CD8-positive, alpha-beta memory T cell (primary cell): ENCODE measurements at regions not wholly inside any gene's neighbourhood (a gene's known extent, or its start where the extent isn't known, plus 50 kb on each side); places are given as distances from the start of the nearest gene placed in this dataset.
A peak's percentile ranks its signal among the peaks of the same experiment; 100 is the strongest.
"Not testable (repeated sequence)": the region's sequence is repeated elsewhere in the genome, so short reads cannot be mapped to it uniquely, and the experiment has no call there.

ENCODE experiments used
- CTCF ChIA-PET: fragments of 350-600 bp; sonication (Branson Sonifier 250); formaldehyde crosslinking; loops from one replicate; lab custom pipeline; 2021; ENCODE audit warnings: antibody characterized with exemption; lab: Charles Lee
- POLR2A ChIA-PET: fragments of 350-600 bp; sonication (Branson Sonifier 250); formaldehyde crosslinking; loops from one replicate; lab custom pipeline; 2021; ENCODE audit warnings: antibody characterized with exemption; lab: Charles Lee
- DNase-seq, 5 donors: peaks; one replicate each; pipeline versions ENCODE4 v3.0.0 to v3.0.0-alpha.2; 2020 to 2022; ENCODE audit warnings: mixed read lengths in 1 of 5
- H3K27ac ChIP-seq: one replicate; pipeline ENCODE4 v1.7.0; 2013; ENCODE audit warnings: low read depth, mild to moderate bottlenecking, low read length, moderate library complexity
- H3K27me3 ChIP-seq: 2 replicates; pipeline ENCODE4 v1.7.0; 2013; ENCODE audit warnings: low read length, mild to moderate bottlenecking; ENCODE audit not compliant: insufficient read depth, poor library complexity, severe bottlenecking
- H3K36me3 ChIP-seq: 2 replicates; pipeline ENCODE4 v1.7.0; 2013; ENCODE audit warnings: mild to moderate bottlenecking, low read length, moderate library complexity; ENCODE audit not compliant: insufficient read depth
- H3K4me1 ChIP-seq: 2 replicates; pipeline ENCODE4 v1.7.0; 2013; ENCODE audit warnings: mild to moderate bottlenecking, low read length, moderate library complexity; ENCODE audit not compliant: insufficient read depth
- H3K4me3 ChIP-seq: 2 replicates; pipeline ENCODE4 v1.7.0; 2013; ENCODE audit warnings: mild to moderate bottlenecking, low read length
- H3K9me3 ChIP-seq: 2 replicates; pipeline ENCODE4 v1.7.0; 2013; ENCODE audit warnings: mild to moderate bottlenecking, low read length
- H3K27ac Mint-ChIP-seq, 8 donors: one replicate each; pipeline ENCODE4 v1.8.0; 2020 to 2021; ENCODE audit warnings: mixed read lengths in 8 of 8, mild to moderate bottlenecking in 6 of 8, inconsistent platforms in 3 of 8, moderate library complexity in 3 of 8
- H3K27me3 Mint-ChIP-seq, 2 donors: one replicate each; pipeline ENCODE4 v1.8.0; 2020 to 2021; ENCODE audit warnings: mixed read lengths in 2 of 2, mild to moderate bottlenecking in 1 of 2, moderate library complexity in 1 of 2
- H3K36me3 Mint-ChIP-seq, 3 donors: one replicate each; pipeline ENCODE4 v1.8.0; 2020 to 2021; ENCODE audit warnings: mixed read lengths in 3 of 3, inconsistent platforms in 1 of 3, mild to moderate bottlenecking in 1 of 3
- H3K4me1 Mint-ChIP-seq, 3 donors: one replicate each; pipeline ENCODE4 v1.8.0; 2020 to 2021; ENCODE audit warnings: mixed read lengths in 3 of 3, inconsistent platforms in 1 of 3, mild to moderate bottlenecking in 1 of 3
- H3K4me3 Mint-ChIP-seq, 7 donors: one replicate each; pipeline ENCODE4 v1.8.0; 2020 to 2021; ENCODE audit warnings: mixed read lengths in 7 of 7, mild to moderate bottlenecking in 6 of 7, moderate library complexity in 4 of 7, inconsistent platforms in 2 of 7
- H3K9me3 Mint-ChIP-seq, 5 donors: one replicate each; pipeline ENCODE4 v1.8.0; 2020 to 2022; ENCODE audit warnings: mixed read lengths in 5 of 5, mild to moderate bottlenecking in 3 of 5, moderate library complexity in 2 of 5, inconsistent platforms in 1 of 5

DNA sequence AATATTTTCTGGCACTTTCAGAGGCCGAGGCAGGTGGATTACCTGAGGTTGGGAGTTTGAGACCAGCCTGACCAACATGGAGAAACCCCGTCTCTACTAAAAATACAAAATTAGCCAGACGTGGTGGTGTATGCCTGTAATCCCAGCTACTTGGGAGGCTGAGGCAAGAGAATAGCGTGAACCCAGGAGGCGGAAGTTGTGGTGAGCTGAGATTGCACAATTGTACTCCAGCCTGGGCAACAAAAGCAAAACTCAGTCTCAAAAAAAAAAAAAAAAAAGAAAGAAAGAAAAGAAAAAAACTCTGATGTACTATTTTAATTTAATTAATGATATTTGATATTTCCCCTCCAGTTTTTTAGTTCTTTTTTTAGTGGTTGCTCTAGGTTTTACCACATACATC is 588.1 kb upstream of the GHITM start:
- H3K4me3 ChIP-seq, POLR2A ChIA-PET, H3K36me3 Mint-ChIP-seq, H3K27ac Mint-ChIP-seq, DNase-seq, H3K36me3 ChIP-seq, CTCF ChIA-PET, H3K27me3 Mint-ChIP-seq, H3K9me3 ChIP-seq, H3K4me1 ChIP-seq, H3K4me3 Mint-ChIP-seq, H3K4me1 Mint-ChIP-seq, H3K27me3 ChIP-seq, H3K27ac ChIP-seq: not testable (repeated sequence)
- peaks cover 0 to 11% (median 6%) of the 10 kb centered on the region in 5 donors for H3K9me3 Mint-ChIP-seq

DNA sequence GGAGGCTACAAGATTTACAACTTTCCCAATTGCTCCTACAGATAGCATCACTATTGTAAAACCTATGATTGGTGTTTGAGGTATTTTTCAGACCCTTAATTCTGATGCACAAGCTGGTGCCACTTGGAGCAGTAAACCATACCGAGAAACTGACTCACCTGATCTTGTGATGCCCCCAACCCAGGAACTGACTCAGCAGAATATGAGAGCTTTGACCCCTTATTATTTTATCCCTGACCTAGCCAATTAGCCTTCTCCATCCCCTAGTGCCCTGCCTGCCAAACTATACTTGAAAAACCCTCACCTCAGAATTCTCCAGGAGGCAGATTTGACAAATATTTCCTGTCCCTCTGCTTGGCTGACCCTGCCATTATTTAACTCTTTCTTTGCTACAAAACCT is 585.9 kb upstream of the GHITM start:
- H3K27me3 Mint-ChIP-seq: no peaks in the 10 kb centered on the region
- Histone ChIP-seq H3K4me3 (no peak overlapping the region), H3K9me3 (no peaks in the 10 kb centered on the region), H3K27me3 (no peaks in the 10 kb centered on the region), H3K27ac (no peak overlapping the region), H3K36me3 (no peaks in the 10 kb centered on the region), H3K4me1 (no peaks in the 10 kb centered on the region)
- no peak overlapping the region for H3K27ac Mint-ChIP-seq
- CTCF ChIA-PET: no interaction called here
- POLR2A ChIA-PET: no interaction called here
- no peaks in the 10 kb centered on the region for H3K36me3 Mint-ChIP-seq
- peaks cover 0 to 12% (median 6%) of the 10 kb centered on the region in 5 donors for H3K9me3 Mint-ChIP-seq
- no peak for DNase-seq
- H3K4me3 Mint-ChIP-seq: no peak overlapping the region
- no peaks in the 10 kb centered on the region for H3K4me1 Mint-ChIP-seq

DNA sequence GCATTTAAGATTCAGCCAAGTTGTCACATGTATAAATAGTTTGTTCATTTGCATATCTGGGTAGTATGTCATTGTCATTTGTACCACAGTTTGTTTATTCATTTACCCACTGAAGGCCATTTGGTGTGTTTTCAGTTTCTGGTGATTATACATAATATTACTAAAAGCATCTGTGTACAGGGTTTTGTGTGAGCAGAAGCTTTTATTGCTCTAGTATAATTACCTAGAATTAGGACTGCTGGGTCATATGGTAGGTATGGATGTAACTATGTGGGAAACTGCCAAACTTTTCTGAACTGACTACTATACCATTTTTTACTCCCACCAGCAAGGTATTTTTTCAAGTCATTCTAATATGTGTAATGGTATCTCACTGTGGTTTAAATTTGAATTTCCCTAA is 584.0 kb upstream of the GHITM start:
- Mint-ChIP-seq H3K27me3 (no peaks in the 10 kb centered on the region), H3K4me1 (no peaks in the 10 kb centered on the region), H3K9me3 (peaks cover 0 to 12% (median 6%) of the 10 kb centered on the region in 5 donors), H3K36me3 (no peaks in the 10 kb centered on the region), H3K27ac (no peak overlapping the region), H3K4me3 (no peak overlapping the region)
- no peak for DNase-seq
- ChIA-PET CTCF (no interaction called here), POLR2A (no interaction called here)
- H3K9me3 ChIP-seq: no peaks in the 10 kb centered on the region
- no peak overlapping the region for H3K27ac ChIP-seq
- no peak overlapping the region for H3K4me3 ChIP-seq
- no peaks in the 10 kb centered on the region for H3K27me3 ChIP-seq
- no peaks in the 10 kb centered on the region for H3K4me1 ChIP-seq
- H3K36me3 ChIP-seq: no peaks in the 10 kb centered on the region

DNA sequence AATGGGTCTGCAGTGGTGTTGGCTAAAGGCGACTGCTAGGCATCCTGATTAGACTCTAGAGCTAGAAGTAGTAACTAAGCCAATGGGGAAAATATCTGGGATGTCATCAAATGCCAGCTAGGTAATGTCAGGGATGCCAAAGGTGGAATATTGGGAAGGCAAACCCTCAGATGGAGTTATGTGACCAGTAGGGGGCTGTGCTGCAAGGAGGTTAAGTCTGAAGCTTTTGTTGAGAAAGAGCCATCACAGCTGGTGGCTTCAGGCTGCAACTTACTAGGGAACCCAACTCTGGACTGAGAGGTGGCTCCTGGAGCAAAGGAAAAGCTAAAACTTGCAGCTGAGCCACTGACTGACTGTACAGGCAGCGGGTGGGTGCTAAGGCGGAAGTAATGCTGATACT is 576.9 kb upstream of the GHITM start:
- DNase-seq: no peak
- Histone ChIP-seq H3K4me3 (no peak overlapping the region), H3K27ac (no peak overlapping the region), H3K36me3 (no peaks in the 10 kb centered on the region), H3K27me3 (no peaks in the 10 kb centered on the region), H3K4me1 (no peaks in the 10 kb centered on the region), H3K9me3 (no peaks in the 10 kb centered on the region)
- ChIA-PET CTCF (no interaction called here), POLR2A (no interaction called here)
- Mint-ChIP-seq H3K27ac (peak overlapping the region in 1 of 8 donors; percentile 83), H3K27me3 (peaks cover 0 to 1% of the 10 kb centered on the region in 2 donors), H3K4me3 (no peak overlapping the region), H3K9me3 (peaks cover 0 to 8% (median 2%) of the 10 kb centered on the region in 5 donors), H3K36me3 (peaks cover 0 to 2% (median 0%) of the 10 kb centered on the region in 3 donors), H3K4me1 (no peaks in the 10 kb centered on the region)

DNA sequence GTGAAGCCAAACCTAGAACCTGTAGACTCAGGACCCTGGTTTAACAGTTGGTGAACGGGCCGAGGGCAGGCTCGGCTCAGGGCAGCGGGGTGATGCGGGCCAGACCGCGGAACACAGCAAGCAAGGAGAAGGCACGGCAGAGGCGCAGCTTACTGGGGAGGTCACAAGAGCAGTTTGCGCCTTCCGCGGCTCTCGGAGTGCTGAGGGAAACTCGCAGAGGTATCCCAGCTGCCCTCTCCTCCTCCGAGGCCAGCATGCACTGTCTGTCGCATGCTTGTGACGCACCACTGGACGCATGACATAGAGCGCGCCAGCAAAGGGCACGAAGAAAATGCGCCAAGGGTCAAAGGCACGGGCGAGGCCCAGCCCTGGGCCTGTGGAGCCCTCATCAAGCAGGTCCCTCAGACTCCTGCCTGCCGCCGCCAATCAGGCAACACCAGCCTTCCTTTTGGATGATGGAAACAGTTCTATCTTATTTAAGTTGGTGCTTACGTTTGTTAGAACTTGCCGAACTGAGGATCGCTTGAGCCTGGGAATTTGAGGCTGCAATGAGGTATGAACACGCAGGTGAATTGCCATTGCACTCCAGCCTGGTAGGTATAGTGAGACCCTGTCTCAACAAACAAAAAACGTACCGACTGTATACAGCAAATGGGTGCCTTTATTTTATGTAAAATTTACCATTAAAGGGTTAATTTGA is 574.3 kb upstream of the GHITM start:
- Mint-ChIP-seq H3K4me1 (no peaks in the 10 kb centered on the region), H3K27me3 (peaks cover 0 to 1% of the 10 kb centered on the region in 2 donors), H3K4me3 (no peak overlapping the region), H3K36me3 (peaks cover 0 to 2% (median 0%) of the 10 kb centered on the region in 3 donors), H3K27ac (no peak overlapping the region), H3K9me3 (peaks cover 0 to 8% (median 3%) of the 10 kb centered on the region in 5 donors)
- Histone ChIP-seq H3K27me3 (no peaks in the 10 kb centered on the region), H3K4me1 (no peaks in the 10 kb centered on the region), H3K9me3 (no peaks in the 10 kb centered on the region), H3K36me3 (no peaks in the 10 kb centered on the region), H3K4me3 (no peak overlapping the region), H3K27ac (no peak overlapping the region)
- DNase-seq: no peak
- ChIA-PET POLR2A (no interaction called here), CTCF (no interaction called here)

DNA sequence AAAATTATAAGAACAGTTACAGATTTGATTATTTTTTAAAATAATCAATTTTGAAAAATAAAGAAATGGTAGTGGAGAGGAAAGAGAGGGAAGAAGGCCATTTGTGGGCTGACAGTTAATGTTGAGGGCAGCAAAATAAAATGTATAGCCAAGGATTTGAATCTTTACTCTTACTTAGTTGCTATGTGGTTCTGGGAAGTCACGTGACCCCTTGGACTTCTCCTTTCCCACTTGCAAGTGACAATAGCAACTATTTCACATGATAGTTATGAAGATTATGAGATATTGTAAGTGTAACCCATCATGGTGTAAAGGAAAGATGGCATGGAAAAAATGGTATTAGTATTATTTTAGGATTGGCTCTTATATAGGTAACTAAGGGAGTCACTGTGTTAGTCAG is 567.3 kb upstream of the GHITM start:
- Mint-ChIP-seq H3K4me3 (no peak overlapping the region), H3K4me1 (no peaks in the 10 kb centered on the region), H3K27ac (no peak overlapping the region), H3K36me3 (no peaks in the 10 kb centered on the region), H3K9me3 (peaks cover 0 to 1% (median 0%) of the 10 kb centered on the region in 5 donors), H3K27me3 (peaks cover 0 to 1% of the 10 kb centered on the region in 2 donors)
- H3K27me3 ChIP-seq: no peaks in the 10 kb centered on the region
- no peak for DNase-seq
- ChIA-PET POLR2A (no interaction called here), CTCF (no interaction called here)
- no peaks in the 10 kb centered on the region for H3K9me3 ChIP-seq
- no peak overlapping the region for H3K27ac ChIP-seq
- H3K4me1 ChIP-seq: no peaks in the 10 kb centered on the region
- no peaks in the 10 kb centered on the region for H3K36me3 ChIP-seq
- H3K4me3 ChIP-seq: no peak overlapping the region

DNA sequence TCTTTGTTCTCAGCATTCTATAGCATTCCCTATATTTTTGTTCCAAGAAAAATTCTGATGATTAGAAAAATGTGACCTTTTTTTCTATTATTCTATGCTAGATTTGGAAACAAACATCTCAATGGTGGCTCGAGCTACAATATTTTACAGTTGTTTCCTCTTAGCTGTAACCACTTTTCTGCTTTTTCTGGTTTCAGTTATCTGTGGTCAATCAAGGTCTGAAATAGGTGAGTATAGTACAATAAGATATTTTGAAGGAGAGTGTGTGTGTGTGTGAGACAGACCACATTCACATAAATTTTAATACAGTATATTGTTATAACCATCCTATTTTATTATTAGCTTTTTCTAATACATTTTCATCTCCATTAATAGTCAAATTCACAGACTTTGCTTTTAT is 564.5 kb upstream of the GHITM start:
- Histone ChIP-seq H3K9me3 (no peaks in the 10 kb centered on the region), H3K36me3 (no peaks in the 10 kb centered on the region), H3K27ac (no peak overlapping the region), H3K4me1 (no peaks in the 10 kb centered on the region), H3K27me3 (no peaks in the 10 kb centered on the region), H3K4me3 (no peak overlapping the region)
- ChIA-PET POLR2A (no interaction called here), CTCF (no interaction called here)
- no peaks in the 10 kb centered on the region for H3K4me1 Mint-ChIP-seq
- H3K27ac Mint-ChIP-seq: no peak overlapping the region
- H3K4me3 Mint-ChIP-seq: no peak overlapping the region
- H3K36me3 Mint-ChIP-seq: no peaks in the 10 kb centered on the region
- peaks cover 0 to 10% (median 5%) of the 10 kb centered on the region in 5 donors for H3K9me3 Mint-ChIP-seq
- H3K27me3 Mint-ChIP-seq: peaks cover 0 to 1% of the 10 kb centered on the region in 2 donors
- no peak for DNase-seq

DNA sequence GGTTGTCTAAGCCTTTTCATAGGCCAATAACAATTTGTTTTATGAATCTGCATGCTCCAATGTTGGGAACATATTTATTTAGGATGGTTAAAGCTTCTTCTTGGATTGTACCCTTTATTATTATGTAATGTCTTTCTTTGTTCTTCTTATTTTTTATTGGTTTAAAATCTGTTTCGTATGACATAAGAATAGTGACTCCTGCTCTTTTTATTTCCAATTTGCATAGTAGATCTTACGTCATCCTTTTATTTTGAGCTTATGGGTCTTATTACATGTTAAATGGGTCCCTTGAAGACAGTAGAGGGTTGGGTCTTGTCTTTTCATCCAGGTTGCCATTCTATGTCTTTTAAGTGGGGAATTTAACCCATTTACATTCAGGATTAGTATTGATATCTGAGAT is 561.9 kb upstream of the GHITM start:
- Mint-ChIP-seq H3K9me3 (peaks cover 0 to 10% (median 5%) of the 10 kb centered on the region in 5 donors), H3K36me3 (no peaks in the 10 kb centered on the region), H3K4me3 (no peak overlapping the region), H3K4me1 (no peaks in the 10 kb centered on the region), H3K27ac (no peak overlapping the region), H3K27me3 (peaks cover 0 to 1% of the 10 kb centered on the region in 2 donors)
- ChIA-PET POLR2A (no interaction called here), CTCF (no interaction called here)
- DNase-seq: no peak
- Histone ChIP-seq H3K36me3 (no peaks in the 10 kb centered on the region), H3K4me1 (no peaks in the 10 kb centered on the region), H3K27me3 (no peaks in the 10 kb centered on the region), H3K4me3 (no peak overlapping the region), H3K9me3 (no peaks in the 10 kb centered on the region), H3K27ac (no peak overlapping the region)
